HG03521 (cell line): ENCODE measurements at regions not wholly inside any gene's neighbourhood (a gene's known extent, or its start where the extent isn't known, plus 50 kb on each side); places are given as distances from the start of the nearest gene placed in this dataset.
"Not testable (repeated sequence)": the region's sequence is repeated elsewhere in the genome, so short reads cannot be mapped to it uniquely, and the experiment has no call there.

Source experiments
- ATAC-seq: cut with Tn5 transposase; IDR thresholded peaks from one replicate; pipeline ENCODE4 v1.9.1; 2021; ENCODE audit warnings: mild to moderate bottlenecking, moderate library complexity; ENCODE audit not compliant: unreplicated experiment

DNA sequence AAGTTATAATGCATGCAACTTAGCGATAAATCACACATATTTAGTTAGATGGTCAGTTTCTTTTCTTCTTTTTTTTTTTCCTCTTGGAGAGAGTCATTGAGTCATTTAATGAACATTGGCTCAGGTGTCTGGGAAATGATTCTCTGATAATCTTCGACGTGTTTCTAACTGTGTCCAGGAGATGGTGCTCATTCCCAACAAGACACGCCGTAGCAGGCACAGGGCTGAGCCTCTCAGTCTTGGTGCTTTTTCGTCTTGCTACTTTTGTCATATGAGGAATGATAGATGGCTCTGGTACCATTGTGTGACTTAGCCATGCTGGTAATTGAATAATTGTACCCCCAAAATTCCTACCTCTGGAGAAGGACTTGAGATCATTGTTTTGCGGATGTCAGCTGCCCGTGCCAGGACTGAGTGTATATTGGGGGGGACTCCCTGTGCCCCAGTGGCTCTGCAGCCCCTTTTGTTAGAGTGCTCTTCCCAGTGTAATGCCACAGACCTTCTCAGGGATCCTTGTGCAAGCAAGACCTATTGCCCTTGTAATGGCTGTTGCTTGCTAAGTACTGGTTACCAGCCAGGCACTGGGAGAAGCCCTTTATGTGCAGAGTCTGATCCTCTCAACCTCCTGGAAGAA is 107.6 kb upstream of the CYRIA start:
- peak; percentile 64 for ATAC-seq

DNA sequence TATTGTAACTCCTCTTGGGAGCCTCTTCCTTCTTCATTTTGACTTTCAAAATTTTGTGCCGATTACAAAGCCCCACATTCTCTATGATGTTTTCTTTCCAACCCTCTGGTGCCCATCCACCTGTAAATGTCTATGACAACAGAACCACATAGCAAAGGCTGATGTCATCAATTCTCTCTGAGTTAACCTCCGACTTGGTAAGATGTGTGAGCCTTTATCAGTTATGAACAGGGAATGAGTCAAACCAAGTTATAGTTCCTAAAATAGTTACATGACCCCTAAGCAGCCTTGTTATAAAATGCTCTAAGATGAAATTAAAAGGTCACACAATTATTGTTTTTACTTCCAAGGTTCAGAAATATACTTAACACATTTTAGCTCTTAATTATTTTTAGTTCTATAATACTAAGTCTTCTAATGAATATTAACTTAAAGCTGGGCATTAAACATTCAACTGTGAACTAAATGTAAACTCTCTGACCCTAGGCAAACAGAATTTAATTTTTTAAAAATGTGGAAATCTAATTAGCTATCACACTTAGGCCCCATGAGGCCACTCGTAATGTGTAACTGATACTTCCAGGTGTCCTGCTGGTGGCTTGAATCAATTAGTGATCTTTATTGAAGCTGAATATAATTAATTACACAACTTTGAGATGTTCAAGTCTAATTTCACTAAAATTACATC is 102.3 kb upstream of the CYRIA start:
- no peak for ATAC-seq

DNA sequence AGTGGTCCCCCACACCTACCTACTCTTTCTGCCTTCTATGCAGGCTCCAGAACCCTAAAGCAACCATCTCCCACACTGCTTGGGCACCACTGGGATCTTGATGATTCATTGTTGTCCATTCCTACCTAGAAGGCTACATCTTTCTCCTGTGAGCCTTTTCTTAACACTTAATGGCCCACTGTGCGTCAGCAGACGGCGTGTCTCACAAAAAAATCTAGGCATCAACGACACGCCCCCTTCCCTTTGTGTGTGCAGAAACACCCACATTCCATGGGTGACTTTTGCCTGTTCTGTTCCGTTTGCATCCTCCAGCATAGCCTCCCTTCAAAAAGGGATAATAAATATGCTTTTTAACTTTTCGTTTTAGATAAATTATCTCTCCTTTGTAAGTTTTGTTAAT is 99.7 kb upstream of the CYRIA start:
- ATAC-seq, result no peak

DNA sequence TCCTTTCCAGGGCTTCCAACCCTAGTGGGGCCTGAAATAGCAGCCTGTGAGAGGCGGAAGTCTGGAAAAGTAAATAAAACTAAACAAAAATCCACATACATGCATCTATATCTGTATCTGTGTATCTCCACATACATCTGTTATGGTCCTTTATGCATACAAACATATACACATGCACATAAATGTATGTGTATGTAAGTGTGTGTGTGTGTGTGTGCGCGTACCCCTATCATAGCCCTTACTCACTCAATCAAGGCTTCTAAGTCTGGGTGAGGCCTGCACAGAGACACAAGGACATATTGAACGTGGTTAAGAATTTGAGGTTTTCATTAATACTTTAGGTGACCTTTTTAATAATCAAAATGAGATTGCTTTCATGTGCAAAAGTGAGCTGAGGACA is 98.9 kb upstream of the CYRIA start:
- ATAC-seq, result no peak

DNA sequence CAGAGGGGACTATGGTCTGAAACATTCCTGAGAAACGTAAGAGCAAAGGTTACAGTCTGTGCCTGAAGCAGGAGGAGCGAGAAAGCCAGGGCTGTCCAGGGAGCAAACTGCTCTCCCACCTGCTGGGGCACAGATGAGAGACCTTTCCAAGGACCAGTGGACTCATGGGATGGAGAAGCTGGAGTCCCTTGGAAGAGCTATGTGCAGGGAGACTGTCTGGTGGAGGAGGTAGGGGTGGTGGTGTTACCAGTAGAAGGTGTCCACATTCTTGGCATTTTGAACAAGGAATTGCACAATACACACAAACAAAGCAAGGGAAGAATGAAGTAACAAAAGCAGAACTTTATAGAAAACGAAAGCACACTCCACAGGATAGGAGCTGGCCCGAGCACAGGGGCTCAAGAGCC is 97.9 kb upstream of the CYRIA start:
- ATAC-seq, result no peak

DNA sequence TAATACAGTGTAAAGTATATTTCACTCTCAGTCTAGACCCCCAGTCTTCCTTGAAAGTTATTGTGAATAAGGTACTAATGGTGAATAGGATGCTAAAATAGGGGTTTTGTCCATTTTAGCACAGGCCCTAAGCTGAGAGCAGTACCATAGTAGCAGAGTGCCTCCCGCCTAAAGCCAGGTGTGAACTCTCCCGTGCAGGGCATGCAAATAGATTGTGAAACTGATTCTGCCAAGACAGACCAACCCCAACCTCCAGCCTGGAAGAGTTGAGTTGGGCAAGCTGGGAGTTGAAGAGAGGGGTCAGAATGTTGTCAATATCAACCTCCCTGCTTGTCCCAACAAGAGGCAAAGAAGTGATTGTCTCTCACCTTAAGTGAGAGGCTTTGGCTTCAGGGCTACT is 97.4 kb upstream of the CYRIA start:
- ATAC-seq, result no peak

DNA sequence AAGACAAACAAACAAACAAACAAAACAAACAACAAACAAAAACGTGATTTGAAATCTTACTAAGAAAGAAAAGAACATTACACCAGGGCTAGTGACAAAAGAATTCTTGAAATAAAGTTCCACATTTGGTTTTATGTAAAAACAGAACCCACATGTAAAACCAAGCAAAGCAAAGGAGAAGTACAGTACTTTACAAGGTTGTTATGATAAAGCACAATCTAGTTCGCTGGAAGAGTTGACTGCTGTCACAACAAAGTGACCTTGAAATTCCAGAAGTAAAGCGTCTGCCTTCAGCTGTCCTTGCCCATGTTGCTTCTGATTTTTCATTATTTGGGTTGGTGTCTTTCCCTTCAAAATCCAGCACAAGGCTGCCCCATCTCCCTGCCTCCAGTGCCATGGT is 94.8 kb upstream of the CYRIA start:
- ATAC-seq, result no peak

DNA sequence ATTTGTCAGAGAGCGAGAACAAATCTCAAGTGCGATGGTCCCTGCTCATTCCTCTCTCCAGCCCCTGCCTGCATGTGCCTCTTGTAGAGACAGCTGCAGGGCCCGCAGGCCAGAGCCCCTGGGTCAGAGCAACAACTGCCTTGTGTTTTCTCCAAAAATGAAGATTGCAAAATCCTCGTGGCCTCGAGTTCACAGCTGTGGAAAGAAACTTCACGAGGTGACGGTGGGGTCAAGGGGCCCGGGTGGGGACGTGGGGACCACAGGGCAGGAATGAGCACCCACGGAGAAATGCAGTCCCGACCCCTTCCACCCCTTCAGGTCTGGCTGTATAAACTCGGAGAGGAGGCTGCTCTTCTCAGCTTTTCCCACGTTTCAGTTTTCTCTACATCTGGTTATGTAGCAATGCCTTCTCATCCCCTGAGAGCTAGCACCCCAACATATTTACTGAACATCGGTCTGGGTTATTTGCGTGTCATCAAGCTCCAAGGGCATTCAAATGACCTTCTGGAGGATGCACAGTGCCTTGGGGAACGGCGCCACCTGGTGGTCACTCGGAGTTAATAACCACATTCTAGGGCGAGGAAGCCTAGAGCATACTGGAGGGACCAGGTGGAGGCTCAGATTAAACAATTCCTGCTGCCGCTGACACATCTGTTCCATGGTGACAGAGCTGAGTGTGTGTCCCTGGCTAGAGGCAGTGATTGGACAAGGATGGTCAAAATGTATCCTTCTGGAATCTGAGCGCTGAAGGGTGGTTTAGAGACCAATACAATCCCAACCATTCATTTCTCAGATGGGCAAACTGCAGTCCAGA is 91.4 kb upstream of the CYRIA start:
- peak; percentile 79 for ATAC-seq

DNA sequence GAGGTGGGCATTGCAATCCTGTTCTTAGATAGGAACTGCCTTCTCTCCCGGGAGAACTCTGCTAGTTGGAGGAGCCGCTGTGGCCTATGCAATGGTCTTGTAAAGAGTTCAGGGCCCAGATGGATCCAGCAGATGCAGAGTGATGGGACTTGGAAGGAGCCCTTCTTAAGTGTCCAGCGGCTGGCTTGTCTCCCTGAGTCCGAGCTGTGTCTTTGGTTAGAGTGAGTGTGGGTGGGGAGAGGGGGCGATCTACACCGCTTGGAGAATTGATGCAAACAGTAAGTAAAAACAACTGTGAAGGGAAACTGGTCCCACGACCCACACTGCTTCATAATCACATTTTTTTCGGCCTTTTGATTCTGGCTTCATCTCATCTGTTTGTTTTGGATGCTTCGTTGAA is 89.8 kb upstream of the CYRIA start:
- ATAC-seq, result no peak

DNA sequence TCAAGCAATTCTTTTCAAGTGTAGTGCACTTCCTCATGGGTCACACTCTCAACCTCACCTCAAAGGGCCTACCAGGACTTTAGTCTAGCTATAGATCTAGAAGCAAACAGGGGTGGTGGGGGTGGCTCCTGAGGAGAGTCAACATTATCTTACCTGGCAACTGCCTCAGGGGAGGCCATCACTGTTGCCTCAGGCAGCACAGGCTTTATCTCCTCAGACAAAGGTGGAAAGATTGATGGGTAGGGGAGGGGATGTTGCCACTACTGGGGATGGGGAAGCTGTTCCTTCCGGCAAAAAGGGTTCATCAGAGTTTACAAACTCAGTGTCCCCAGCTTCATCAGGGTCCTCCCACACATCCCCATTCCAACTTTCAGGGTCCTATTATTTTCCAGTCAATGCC is 87.4 kb upstream of the CYRIA start:
- ATAC-seq, result not testable (repeated sequence)

DNA sequence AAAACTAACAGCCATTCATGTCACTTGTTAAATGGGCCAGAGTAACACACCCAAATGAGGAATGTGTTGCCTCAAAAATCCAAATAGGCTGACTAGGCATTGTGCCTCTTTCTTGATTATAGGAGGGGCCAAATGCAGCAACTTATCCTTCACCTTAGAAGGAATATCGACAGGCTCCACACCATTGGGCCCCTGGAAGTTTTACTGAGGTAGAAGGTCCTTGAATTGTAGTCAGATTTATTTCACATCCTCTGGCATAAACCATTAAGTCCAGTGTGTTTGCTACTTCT is 85.2 kb upstream of the CYRIA start:
- ATAC-seq, result not testable (repeated sequence)

DNA sequence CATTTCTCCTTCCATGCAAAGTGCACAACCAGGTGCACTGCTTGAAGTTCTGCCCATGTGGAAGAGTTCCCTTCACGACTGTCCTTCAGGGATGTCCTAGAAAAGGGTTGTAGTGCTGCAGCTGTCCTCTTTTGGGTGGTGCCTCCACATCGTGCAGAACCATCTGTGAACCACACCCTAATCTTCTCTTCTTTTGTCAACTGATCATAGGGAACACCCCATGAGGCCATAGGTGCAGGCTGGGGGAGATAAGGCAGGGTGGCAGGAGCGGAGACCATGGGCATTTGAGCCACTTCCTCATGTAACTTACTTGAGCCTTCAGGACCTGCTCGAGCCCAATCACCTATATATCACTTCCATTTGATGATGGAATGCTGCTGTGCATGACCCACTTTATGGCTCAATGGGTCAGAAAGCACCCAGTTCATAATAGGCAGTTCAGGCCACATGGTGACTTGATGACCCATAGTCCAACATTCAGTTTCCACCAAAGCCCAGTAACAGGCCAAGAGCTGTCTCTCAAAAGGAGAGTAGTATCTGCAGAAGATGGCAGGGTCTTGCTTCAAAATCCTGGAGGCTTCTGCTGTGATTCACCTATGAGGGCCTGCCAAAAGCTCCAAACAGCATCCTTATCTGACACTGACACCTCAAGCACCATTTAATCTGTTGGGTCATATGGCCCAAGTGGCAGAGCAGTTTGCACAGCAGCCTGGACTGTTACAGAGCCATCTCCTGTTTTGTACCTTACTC is 84.7 kb upstream of the CYRIA start:
- ATAC-seq, result no peak

DNA sequence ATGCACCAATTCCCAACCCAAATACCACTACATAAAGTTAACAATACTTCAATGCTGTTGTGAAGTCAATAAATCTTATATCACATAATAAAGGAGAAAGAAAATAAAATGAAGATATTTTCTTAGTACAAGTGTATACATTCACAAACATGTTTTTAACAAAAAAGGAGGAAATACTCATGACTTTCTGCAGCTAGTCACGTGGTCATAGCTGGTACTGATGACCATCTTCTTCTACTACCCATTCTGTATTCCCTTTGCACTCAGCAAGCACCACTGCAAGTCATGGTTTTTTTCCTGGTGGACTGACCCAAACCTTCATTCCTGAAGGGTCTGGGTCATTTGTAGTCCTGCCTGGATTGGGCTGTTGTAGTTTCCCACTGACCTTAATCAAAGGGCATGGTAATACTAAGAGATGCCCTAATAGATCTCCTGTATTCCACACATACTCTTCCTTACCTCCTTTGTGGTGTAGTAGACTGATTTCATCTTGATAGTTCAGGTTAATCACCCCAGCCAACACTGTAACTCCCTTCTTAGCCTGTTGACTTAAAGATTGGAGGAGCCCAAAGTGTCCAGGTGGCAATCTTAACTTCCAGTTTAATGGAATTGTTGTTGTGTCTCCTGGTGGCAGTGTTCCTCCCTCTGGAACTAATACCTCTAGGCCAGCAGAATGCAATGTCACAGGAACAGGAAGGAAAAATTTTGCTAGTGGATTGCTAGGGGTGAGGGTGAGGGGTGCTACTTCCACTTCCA is 83.1 kb upstream of the CYRIA start:
- not testable (repeated sequence) for ATAC-seq

DNA sequence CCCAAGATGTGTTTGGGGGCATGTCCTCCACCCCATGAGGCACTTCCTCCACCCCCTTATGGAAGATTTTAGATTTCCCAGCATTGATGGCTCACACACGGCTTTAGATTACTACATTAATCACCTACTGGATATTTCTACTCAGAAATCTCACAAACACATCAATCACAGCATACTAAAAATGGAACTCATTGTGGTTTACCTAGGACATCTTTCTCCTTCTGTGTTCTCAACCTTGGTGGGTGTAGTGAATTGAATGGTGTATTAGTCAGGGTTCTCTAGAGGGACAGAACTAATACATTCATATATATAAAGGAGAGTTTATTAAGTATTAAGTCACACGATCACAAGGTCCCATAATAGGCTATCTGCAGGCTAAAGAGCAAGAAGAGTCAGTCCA is 82.1 kb upstream of the CYRIA start:
- ATAC-seq, result no peak

DNA sequence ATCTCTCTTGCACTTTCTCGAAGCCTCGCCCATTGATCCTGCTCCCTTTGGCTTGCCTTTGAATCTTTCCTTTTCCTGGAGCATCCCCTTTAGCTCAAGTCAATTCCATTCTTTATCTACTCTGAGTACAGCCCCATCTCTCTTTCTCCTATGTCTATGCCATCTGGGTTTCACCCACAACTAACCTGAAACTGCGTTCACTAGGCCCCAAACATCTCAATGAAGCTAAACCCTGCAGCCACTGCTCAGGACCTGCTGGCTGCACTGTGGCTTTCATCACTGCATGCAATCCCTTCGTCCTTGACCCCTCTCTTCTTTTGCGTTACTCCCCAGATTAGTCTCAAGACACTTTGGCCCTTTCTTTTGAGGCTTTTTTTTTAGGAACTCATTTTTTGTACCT is 81.6 kb upstream of the CYRIA start:
- no peak for ATAC-seq

DNA sequence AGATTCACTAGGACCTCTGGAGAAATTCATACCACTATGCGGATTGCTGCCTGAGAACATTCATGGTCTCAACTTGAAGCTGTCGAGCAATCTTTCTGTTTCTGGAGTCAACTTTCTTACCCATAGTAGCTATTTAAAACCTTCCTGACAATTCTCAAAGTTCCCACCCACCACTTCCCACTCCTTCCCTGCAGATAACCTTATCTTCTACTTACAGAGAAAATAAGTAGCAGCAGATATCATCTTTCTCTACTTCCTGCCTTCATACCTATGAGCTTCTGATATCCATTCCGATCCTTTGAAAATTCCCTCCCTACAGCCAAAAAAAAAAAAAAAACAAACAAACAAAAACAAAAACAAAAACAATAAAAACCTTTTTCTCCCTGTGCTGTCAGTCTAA is 81.2 kb upstream of the CYRIA start:
- no peak for ATAC-seq

DNA sequence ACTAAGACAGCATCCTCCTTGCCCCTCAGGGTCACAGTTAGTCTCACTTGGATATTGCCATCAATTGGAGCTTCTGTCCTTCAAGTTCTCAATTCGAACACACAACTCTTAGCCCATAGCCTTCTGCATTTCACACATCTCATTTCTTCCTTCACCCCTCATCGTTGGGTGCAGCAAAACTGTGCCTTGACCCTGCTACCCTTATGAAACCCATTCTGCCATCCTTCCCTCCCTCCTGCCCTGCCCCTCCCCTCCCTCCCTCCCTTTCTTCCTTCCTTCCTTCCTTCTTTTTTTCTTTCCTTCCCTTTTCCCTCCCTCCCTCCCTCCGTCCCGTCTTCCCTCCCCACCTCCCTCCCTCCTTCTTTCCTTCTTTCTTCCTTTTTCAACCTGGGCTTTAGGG is 80.7 kb upstream of the CYRIA start:
- no peak for ATAC-seq

DNA sequence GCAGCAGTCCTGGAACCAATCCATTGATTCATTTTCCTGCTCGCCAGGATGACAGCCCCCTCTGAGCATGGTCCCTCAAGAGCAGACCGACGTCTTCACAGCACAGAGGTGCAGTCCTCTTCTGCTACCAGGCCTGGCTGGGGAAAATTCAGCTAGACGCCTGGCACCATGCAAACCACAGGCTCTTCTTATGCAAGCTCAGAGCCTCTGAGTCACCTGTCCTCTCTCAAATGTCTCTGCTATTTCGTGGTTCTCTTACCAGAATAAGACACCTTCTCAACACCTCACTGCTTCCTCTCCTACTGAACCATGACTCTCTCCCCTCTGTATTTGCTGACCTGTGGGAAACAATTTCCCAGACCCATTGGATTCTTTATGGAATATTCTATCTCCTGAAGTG is 79.8 kb upstream of the CYRIA start:
- no peak for ATAC-seq

DNA sequence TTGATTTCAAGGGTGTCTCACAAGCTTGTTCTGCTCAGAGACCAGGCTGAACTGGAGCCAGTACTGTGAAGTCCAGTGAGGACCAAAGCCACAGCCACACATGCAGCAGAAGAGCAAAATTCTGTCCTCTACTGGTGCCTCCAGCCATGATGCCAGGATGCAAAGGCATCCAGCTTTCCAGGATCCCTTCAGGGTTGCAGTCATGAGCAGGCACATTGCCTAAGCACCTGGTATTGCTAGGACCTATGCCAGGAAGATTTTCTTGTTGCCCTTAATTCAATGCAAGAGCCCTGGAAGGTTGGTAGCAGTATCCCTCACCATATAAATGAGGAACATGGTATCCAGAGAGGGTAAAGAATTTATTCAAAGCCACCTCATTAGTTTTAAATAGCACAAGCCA is 78.9 kb upstream of the CYRIA start:
- no peak for ATAC-seq

DNA sequence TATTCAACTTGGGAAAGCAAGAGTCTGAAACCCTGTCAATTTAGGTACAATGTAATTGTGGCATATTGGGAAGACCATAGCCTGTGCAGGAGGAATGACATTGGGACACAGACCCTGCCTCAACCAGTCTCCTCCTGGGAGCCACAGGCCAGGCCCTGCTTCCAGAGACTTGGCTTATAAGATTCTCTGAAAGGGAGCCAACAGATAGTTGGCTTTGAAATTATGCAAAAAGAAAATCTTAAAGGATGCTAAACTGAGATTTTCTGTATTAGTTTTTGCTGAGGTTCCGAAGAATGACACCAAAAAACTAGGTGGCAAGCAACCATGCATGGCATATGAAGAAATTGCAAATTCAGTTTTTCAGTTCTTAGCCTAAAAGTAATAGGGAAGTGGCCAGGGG is 76.4 kb upstream of the CYRIA start:
- no peak for ATAC-seq

DNA sequence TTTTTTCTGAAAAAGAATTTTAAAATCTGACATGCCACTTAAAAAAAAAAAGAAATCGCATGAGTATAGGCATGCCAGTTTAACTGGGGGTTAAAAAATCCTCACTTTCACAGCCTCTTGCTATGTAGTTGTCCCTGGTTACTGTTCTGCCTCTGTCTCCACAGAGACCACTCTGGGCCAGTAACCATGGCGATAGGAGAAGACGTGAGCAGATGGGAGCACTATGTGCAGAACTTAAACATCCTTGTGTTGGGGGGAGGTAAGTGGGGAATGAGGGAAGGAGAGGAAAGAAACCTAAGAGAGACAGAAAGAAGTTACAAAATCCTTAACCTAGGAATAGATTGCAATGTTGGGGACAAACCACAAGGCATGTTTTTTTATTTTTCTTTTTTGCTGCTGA is 75.9 kb upstream of the CYRIA start:
- no peak for ATAC-seq
